Lower lobe of right lung (tissue), 2 donors: ENCODE measurements at regions not wholly inside any gene's neighbourhood (a gene's known extent, or its start where the extent isn't known, plus 50 kb on each side); places are given as distances from the start of the nearest gene placed in this dataset.

Experiments
- ATAC-seq, 2 donors: fragments of 200-7000 bp; cut with Tn5 transposase; one replicate each; pipeline ENCODE4 v1.9.1; 2020 to 2022; ENCODE audit warnings: mild to moderate bottlenecking in 2 of 2, moderate library complexity in 2 of 2
- DNase-seq: peaks from one replicate; pipeline ENCODE4 v3.0.0-alpha.2; 2020
- H3K27ac ChIP-seq: fragments of 200-600 bp; one replicate; pipeline ENCODE4 v1.8.0; 2022
- H3K27me3 ChIP-seq: fragments of 200-600 bp; one replicate; pipeline ENCODE4 v1.8.0; 2022; ENCODE audit warnings: low read depth
- H3K36me3 ChIP-seq: fragments of 200-600 bp; one replicate; pipeline ENCODE4 v1.8.0; 2022; ENCODE audit warnings: mild to moderate bottlenecking
- H3K4me1 ChIP-seq: fragments of 200-600 bp; one replicate; pipeline ENCODE4 v1.8.0; 2022
- H3K4me3 ChIP-seq: fragments of 200-600 bp; one replicate; pipeline ENCODE4 v1.8.0; 2022; ENCODE audit warnings: mild to moderate bottlenecking
- H3K9me3 ChIP-seq: fragments of 200-600 bp; one replicate; pipeline ENCODE4 v1.8.0; 2022
- intact Hi-C: fragments of 100-400 bp; cut with DNase I; formaldehyde crosslinking; loops from one replicate; pipeline ENCODE4 v1.11.0; 2022
- TF ChIP-seq, protein P1 (sequence below): fragments of 200-600 bp; IDR thresholded peaks from one replicate; pipeline ENCODE4 v1.8.0; 2022; ENCODE audit warnings: antibody characterized with exemption, mild to moderate bottlenecking
- donor health status: DM: no; HTN: yes; CAD: no; lungs with severe emphysema.

DNA sequence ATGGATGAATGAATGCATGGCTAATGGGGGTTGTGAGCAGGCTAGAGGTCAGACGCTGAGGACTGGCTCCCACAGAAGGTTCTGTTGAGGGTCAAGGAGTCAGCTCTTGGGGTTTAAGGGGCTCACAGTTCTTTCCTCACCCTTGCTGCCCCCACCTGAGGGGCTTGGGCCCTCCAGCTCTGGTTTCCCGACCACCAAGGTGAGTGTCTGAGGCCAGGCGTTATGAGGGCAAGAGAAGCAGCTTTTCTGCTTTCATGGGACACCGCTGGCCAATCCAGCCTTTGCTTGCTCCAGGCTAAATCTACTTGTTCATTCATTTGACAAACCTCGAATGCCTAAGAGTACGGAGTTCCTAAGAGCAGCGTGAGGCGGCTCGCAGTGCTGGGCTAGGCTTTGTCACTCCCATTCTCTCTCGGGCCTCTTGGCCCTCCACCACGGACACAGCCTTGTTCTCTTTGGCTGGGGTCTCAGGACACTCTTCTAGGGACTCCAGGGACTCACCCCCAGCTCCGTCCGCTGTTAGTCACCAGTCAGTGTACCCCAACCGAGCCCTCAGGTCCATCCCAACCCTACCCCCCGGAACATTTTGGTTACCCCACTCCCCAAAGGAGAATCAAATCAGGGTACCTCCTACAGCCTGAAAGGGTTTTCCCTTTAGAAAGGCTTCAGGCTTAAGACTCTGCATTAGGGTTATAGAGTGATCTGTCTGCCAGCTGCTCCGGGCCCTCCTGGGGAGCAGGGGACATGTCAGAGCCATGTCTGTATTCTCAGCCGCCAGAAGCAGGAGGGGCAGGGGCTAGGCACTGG lies 210.1 kb upstream of the MVB12B start:
- Histone ChIP-seq H3K36me3 (no peaks in the 10 kb centered on the region), H3K4me1 (no peaks in the 10 kb centered on the region), H3K27ac (no peak overlapping the region), H3K27me3 (peaks cover 5% of the 10 kb centered on the region), H3K9me3 (no peaks in the 10 kb centered on the region), H3K4me3 (no peak overlapping the region)
- TF ChIP-seq, protein P1, sequence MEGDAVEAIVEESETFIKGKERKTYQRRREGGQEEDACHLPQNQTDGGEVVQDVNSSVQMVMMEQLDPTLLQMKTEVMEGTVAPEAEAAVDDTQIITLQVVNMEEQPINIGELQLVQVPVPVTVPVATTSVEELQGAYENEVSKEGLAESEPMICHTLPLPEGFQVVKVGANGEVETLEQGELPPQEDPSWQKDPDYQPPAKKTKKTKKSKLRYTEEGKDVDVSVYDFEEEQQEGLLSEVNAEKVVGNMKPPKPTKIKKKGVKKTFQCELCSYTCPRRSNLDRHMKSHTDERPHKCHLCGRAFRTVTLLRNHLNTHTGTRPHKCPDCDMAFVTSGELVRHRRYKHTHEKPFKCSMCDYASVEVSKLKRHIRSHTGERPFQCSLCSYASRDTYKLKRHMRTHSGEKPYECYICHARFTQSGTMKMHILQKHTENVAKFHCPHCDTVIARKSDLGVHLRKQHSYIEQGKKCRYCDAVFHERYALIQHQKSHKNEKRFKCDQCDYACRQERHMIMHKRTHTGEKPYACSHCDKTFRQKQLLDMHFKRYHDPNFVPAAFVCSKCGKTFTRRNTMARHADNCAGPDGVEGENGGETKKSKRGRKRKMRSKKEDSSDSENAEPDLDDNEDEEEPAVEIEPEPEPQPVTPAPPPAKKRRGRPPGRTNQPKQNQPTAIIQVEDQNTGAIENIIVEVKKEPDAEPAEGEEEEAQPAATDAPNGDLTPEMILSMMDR = no peak
- intact Hi-C loops = no loop called here
- DNase-seq (no peak), ATAC-seq (no peak)

DNA sequence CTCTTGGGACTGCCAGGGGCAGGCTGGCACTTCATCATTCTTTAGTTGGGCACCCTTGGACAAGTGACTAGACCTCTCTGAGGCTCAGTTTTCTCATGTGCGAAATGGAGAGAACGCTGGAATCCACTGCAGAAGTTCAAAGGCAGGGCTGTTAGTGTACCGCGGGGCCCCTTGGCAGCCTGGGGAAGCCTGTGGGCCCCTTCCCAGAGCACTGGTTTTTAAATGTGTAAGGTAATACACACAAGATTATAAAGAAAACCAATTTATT lies 209.5 kb upstream of the MVB12B start:
- peaks cover 5% of the 10 kb centered on the region for H3K27me3 ChIP-seq
- intact Hi-C loops = no loop called here
- TF ChIP-seq, protein P1 = no peak
- no peaks in the 10 kb centered on the region for H3K9me3 ChIP-seq
- H3K36me3 ChIP-seq = no peaks in the 10 kb centered on the region
- DNase-seq (no peak), ATAC-seq (no peak)
- no peaks in the 10 kb centered on the region for H3K4me1 ChIP-seq
- no peak overlapping the region for H3K27ac ChIP-seq
- H3K4me3 ChIP-seq = no peak overlapping the region

DNA sequence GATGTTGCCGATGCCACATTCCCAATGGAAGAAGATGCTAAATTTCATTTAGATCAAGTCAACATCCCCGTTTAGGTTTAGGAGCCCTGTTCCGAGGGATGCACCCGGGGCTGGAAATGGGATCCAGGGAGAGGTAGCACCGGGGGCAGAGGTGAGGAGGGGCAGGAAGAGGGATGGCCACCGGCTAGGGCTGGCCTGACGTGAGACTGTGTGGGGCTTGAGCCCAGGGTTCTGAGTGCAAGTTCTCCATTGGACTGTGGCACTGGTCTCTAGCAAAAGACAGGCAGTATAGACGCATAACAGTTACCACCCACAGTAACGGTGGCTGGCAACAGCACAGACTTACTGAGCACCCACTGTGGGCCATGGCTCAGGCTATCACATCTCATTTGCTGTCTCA lies 209.0 kb upstream of the MVB12B start:
- TF ChIP-seq, protein P1 = no peak
- no peaks in the 10 kb centered on the region for H3K9me3 ChIP-seq
- no peak overlapping the region for H3K27ac ChIP-seq
- H3K4me3 ChIP-seq = no peak overlapping the region
- no peak for ATAC-seq
- intact Hi-C loops = no loop called here
- no peaks in the 10 kb centered on the region for H3K36me3 ChIP-seq
- H3K27me3 ChIP-seq = peaks cover 5% of the 10 kb centered on the region
- DNase-seq = no peak
- no peaks in the 10 kb centered on the region for H3K4me1 ChIP-seq

DNA sequence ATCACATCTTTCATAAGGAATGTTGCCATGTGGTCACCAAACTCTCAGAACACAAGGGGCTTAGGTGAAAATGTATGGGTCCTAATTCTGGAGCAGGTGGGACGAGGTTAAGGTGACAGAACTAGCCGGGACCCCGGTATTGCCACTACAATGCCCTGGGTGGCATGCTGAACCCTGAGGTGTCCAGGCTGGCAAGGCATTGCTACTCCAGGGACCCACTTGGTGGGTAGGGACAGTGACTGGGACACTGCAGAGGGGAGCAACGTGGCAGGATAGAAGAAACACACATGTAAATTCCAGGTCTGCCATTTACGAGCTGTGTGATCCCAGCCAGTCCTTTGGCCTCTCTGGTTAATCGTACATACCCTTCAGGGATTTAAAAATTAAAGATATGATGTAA lies 206.9 kb upstream of the MVB12B start:
- H3K27me3 ChIP-seq = peaks cover 5% of the 10 kb centered on the region
- no peak overlapping the region for H3K4me3 ChIP-seq
- TF ChIP-seq, protein P1 = no peak
- H3K27ac ChIP-seq = no peak overlapping the region
- no peak for ATAC-seq
- DNase-seq = no peak
- H3K9me3 ChIP-seq = no peaks in the 10 kb centered on the region
- H3K4me1 ChIP-seq = no peaks in the 10 kb centered on the region
- H3K36me3 ChIP-seq = no peaks in the 10 kb centered on the region
- intact Hi-C loops = no loop called here

DNA sequence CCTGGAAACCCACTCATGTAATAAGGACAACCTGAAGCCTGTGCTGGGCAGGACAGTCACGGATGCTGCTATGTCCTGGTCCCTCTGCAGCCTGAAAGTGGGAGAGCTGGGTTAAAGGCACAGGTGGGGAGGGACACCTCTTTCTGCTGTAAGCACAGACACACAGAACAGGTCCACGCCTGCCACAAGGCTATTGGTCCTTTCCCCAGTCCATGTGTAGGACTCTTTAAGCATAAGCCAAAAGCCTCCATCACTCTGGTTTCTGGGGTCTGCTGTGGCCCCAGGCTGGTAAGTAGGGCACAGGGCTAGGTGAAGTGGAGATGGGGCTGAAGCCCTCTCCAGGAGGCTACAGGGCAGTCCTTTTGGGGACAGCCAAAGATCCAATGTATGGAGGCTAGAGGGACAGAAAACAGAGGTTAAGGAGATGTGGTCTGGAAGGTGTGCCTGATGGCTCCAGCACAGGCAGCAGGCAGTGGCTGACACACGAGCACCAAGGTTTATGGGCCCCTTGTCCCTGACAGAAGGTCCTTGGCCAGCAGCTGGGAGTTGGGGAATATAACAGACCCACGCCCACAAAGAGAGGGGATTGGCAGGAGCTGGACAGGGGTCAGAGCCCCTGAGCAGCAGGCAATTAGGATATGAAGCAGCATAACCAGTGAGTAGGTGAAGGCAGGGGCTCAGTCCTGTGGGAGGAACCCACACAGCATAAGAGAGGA lies 203.6 kb upstream of the MVB12B start:
- ATAC-seq (no peak), DNase-seq (no peak)
- Histone ChIP-seq H3K4me3 (no peak overlapping the region), H3K27me3 (no peaks in the 10 kb centered on the region), H3K36me3 (no peaks in the 10 kb centered on the region), H3K9me3 (no peaks in the 10 kb centered on the region), H3K27ac (no peak overlapping the region), H3K4me1 (peaks cover 5% of the 10 kb centered on the region)
- intact Hi-C loops = no loop called here
- TF ChIP-seq, protein P1 = no peak
